ENCODE measurements at regions not wholly inside any gene's neighbourhood (a gene's known extent, or its start where the extent isn't known, plus 50 kb on each side); places are given as distances from the start of the nearest gene placed in this dataset.
A peak's percentile ranks its signal among the peaks of the same experiment; 100 is the strongest.

DNA sequence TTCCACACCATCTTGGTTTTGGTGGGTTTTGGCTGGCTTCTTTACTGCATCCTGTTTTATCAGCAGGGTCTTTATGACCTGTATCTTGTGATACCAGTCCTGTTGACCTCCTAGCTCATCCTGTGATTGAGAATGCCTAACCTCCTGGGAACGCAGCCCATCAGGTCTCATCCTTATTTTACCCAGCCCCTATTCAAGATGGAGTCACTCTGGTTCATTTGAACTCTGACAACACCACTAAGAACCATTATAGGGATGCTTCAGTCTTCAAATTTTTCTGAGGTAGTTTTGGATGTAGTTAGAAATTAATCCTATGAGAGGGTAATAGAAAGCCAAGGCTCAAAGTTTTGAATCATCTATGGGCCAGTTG, 287.8 kb upstream of the SLC39A10 start:
- TF ChIP-seq, protein P1, sequence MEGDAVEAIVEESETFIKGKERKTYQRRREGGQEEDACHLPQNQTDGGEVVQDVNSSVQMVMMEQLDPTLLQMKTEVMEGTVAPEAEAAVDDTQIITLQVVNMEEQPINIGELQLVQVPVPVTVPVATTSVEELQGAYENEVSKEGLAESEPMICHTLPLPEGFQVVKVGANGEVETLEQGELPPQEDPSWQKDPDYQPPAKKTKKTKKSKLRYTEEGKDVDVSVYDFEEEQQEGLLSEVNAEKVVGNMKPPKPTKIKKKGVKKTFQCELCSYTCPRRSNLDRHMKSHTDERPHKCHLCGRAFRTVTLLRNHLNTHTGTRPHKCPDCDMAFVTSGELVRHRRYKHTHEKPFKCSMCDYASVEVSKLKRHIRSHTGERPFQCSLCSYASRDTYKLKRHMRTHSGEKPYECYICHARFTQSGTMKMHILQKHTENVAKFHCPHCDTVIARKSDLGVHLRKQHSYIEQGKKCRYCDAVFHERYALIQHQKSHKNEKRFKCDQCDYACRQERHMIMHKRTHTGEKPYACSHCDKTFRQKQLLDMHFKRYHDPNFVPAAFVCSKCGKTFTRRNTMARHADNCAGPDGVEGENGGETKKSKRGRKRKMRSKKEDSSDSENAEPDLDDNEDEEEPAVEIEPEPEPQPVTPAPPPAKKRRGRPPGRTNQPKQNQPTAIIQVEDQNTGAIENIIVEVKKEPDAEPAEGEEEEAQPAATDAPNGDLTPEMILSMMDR (IDR thresholded peaks at IDR 0.05), result no peak

GRCh38 chr2:195368249-195369217, 288.5 kb upstream of the SLC39A10 start:
- H3K36me3 ChIP-seq, result no peaks in the 10 kb centered on the region
- H3K9me3 ChIP-seq, result no peaks in the 10 kb centered on the region
- intact Hi-C loops (cut with DNase I), result no loop called here
- H3K4me1 ChIP-seq, result no peaks in the 10 kb centered on the region
- TF ChIP-seq, protein P1 (IDR thresholded peaks at IDR 0.05), result no peak
- H3K27ac ChIP-seq, result no peak overlapping the region
- H3K4me3 ChIP-seq, result no peak overlapping the region
- H3K27me3 ChIP-seq, result no peaks in the 10 kb centered on the region
- ATAC-seq, result no peak
- DNase-seq, result no peak

More for the DNA sequence above, 287.8 kb upstream of the SLC39A10 start:
- intact Hi-C loops (cut with DNase I), result no loop called here
- H3K4me1 ChIP-seq, result no peaks in the 10 kb centered on the region
- H3K27ac ChIP-seq, result no peak overlapping the region
- ATAC-seq (no peak), DNase-seq (no peak)
- H3K4me3 ChIP-seq, result no peak overlapping the region
- H3K9me3 ChIP-seq, result no peaks in the 10 kb centered on the region
- H3K36me3 ChIP-seq, result no peaks in the 10 kb centered on the region
- no peaks in the 10 kb centered on the region for H3K27me3 ChIP-seq

DNA sequence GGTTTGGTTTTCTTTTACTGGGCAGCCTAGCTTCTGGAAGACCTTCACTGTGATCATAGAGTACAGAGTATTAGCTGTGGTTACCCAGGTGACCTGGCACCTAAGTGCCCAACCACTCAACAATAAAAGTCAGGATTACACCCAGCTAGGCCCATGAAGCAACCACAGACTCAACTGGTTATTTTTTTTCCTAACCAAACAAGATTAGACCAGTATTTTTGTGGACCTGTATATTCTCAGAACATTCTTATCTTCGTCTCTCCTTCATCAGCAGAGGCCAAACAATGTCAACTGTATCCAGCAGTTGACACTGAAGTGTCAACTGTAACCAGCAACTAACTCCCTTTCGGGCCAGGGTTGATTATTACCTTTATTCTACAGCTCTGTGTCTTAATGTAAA, 289.2 kb upstream of the SLC39A10 start:
- H3K27ac ChIP-seq, result no peak overlapping the region
- ATAC-seq (peak; percentile 57), DNase-seq (no peak)
- H3K27me3 ChIP-seq, result no peaks in the 10 kb centered on the region
- H3K4me3 ChIP-seq, result no peak overlapping the region
- no peaks in the 10 kb centered on the region for H3K9me3 ChIP-seq
- intact Hi-C loops (cut with DNase I), result no loop called here
- TF ChIP-seq, protein P1 (IDR thresholded peaks at IDR 0.05), result no peak
- no peaks in the 10 kb centered on the region for H3K36me3 ChIP-seq
- H3K4me1 ChIP-seq, result no peaks in the 10 kb centered on the region

DNA sequence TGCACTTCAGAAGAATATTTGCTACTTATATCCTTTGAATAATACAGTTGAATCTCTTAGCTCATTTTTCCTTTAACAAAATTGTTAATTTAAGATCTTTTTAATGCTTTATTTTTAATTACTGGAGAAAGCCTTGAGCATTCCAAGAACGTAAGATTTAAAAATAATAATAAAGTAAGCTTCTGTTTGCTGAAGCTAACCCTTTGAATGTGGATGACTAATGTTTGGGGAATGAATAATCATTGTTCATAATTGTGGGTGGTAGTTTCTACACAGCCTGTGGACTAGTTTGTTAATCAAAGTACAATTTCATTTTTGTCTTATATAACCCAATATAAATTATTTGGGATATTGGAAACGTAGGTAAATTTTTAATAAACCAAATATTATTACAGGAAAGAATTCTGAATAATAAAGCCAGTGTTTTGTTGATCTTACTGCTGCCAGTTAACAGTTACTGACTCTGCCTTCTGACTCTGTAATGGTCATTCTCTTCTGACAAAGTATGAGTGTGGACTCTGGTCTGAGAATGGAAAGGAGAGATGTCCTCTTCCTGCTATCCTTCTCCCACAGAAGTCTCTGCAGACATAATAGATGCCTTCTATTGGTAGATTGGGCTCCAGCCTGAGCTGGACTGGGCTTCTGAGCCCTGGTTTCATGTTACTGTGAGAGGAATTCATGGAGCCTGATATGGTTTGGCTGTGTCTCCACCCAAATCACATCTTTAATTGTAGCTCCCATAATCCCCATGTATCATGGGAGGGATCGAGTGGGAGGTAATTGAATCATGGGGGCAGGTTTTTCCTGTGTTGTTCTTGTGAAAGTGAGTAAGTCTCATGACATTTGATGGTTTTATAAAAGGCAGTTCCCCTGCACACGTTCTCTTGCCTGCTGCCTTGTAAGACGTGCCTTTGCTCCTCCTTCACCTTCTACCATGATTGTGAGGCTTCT, 292.7 kb upstream of the SLC39A10 start:
- Histone ChIP-seq H3K4me3 (no peak overlapping the region), H3K27ac (peak overlapping the region in 1 of 2 donors; percentile 30), H3K9me3 (no peaks in the 10 kb centered on the region), H3K27me3 (no peaks in the 10 kb centered on the region), H3K4me1 (no peaks in the 10 kb centered on the region), H3K36me3 (no peaks in the 10 kb centered on the region)
- intact Hi-C loops (cut with DNase I), result no loop called here
- ATAC-seq, result peak; percentile 80
- no peak for DNase-seq
- TF ChIP-seq, protein P1 (IDR thresholded peaks at IDR 0.05), result no peak

DNA sequence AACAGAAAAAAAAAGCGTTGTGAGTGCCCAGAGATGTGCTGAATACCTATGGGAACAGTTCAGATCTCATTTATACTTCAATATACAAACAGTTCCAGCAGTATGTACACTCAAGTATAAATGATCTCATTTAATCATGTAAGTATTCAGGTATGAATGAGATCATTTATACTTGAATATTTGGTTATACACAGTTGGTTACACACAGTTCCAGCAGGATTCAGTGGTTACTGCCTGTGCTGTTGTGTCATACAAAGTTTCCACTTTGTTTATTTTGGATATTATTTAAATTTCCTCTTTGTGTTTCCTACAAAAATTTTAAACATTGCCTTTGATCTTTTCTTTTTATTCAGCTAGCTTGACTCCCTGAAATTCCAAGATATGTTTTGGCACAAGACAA, 293.5 kb upstream of the SLC39A10 start:
- H3K4me3 ChIP-seq, result no peak overlapping the region
- H3K36me3 ChIP-seq, result no peaks in the 10 kb centered on the region
- TF ChIP-seq, protein P1 (IDR thresholded peaks at IDR 0.05), result no peak
- no peaks in the 10 kb centered on the region for H3K4me1 ChIP-seq
- DNase-seq, result no peak
- intact Hi-C loops (cut with DNase I), result no loop called here
- no peak overlapping the region for H3K27ac ChIP-seq
- no peaks in the 10 kb centered on the region for H3K9me3 ChIP-seq
- H3K27me3 ChIP-seq, result no peaks in the 10 kb centered on the region
- ATAC-seq, result peak; percentile 72

All from left lung (tissue), 4 donors.